ENCODE measurements at regions not wholly inside any gene's neighbourhood (a gene's known extent, or its start where the extent isn't known, plus 50 kb on each side); places are given as distances from the start of the nearest gene placed in this dataset.

DNA sequence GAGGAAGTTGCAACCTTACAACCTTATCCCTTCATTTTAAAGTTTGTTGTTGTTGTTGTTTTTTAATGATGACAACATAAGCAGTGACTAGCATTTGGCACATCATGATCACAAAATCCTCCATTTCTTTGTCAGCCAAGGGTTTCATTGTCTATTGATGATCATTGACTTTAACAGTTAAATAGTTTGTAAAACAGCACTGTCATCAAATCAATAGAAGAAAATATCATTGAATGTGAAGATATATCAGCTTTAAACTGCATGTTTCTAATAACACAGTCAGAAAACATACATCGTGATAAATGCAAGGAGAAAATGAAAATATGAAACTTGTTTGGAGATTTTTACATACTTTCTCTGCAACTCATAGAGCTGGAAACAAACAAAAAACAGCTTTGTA is 922.3 kb upstream of the LRFN5 start:
- POLR2A ChIA-PET, result no interaction called here

More for the DNA sequence above, 922.3 kb upstream of the LRFN5 start:
- ATAC-seq (no peak), DNase-seq (ENCODE audit: low read depth, low spot score) (no peak)
- no peak overlapping the region for H2AFZ ChIP-seq (ENCODE audit: low read depth, low read length, poor library complexity, severe bottlenecking)
- no TSS peak for BruUV-seq (replicated peaks)
- TF ChIP-seq CEBPB (IDR thresholded peaks at IDR 0.05; ENCODE audit: low read depth), result no peak
- no peak for TF ChIP-seq SRF (IDR thresholded peaks at IDR 0.05; ENCODE audit: low read depth)
- no peak for TF ChIP-seq POLR2A (IDR thresholded peaks at IDR 0.05; ENCODE audit: borderline replicate concordance, extremely low read depth, insufficient read depth, insufficient read length)
- TF ChIP-seq SIN3A (IDR thresholded peaks at IDR 0.05; ENCODE audit: low read depth), result no peak
- TF ChIP-seq, protein P1, sequence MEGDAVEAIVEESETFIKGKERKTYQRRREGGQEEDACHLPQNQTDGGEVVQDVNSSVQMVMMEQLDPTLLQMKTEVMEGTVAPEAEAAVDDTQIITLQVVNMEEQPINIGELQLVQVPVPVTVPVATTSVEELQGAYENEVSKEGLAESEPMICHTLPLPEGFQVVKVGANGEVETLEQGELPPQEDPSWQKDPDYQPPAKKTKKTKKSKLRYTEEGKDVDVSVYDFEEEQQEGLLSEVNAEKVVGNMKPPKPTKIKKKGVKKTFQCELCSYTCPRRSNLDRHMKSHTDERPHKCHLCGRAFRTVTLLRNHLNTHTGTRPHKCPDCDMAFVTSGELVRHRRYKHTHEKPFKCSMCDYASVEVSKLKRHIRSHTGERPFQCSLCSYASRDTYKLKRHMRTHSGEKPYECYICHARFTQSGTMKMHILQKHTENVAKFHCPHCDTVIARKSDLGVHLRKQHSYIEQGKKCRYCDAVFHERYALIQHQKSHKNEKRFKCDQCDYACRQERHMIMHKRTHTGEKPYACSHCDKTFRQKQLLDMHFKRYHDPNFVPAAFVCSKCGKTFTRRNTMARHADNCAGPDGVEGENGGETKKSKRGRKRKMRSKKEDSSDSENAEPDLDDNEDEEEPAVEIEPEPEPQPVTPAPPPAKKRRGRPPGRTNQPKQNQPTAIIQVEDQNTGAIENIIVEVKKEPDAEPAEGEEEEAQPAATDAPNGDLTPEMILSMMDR (IDR thresholded peaks at IDR 0.05 in 2 of 3, conservative IDR thresholded peaks at IDR 0.05 in 1 of 3; ENCODE audit: borderline replicate concordance in 1 of 3, insufficient read depth in 1 of 3, low read depth in 2 of 3, low read length in 2 of 3), result no peak
- no peak for TF ChIP-seq ZNF274 (IDR thresholded peaks at IDR 0.05; ENCODE audit: low read depth, low read length)
- no peak for TF ChIP-seq RAD21 (IDR thresholded peaks at IDR 0.05; ENCODE audit: low read depth)
- TF ChIP-seq EZH2 (IDR thresholded peaks at IDR 0.05), result no peak
- no peak for TF ChIP-seq EZH2phosphoT487 (IDR thresholded peaks at IDR 0.05; ENCODE audit: borderline replicate concordance)
- no peaks in the 10 kb centered on the region for H3K4me1 ChIP-seq (ENCODE audit: control insufficient read depth in 1 of 2, insufficient read depth in 2 of 2, low read length in 2 of 2)
- H3K9me3 ChIP-seq (ENCODE audit: control insufficient read depth in 1 of 2, insufficient read depth in 1 of 2, low read depth in 1 of 2, low read length in 2 of 2), result 0 out of 4 replicates have a peak, but pooled peaks cover 0 to 8% of the 10 kb centered on the region in 2 experiments
- no peak overlapping the region for H3K4me3 ChIP-seq (replicated peaks in 1 of 2; ENCODE audit: low read depth in 1 of 2, low read length in 2 of 2)
- H3K27ac ChIP-seq (ENCODE audit: low read depth, low read length), result no peak overlapping the region
- intact Hi-C loops (cut with micrococcal nuclease), result no loop called here
- no peak overlapping the region for H3K9ac ChIP-seq (ENCODE audit: low read length)
- H3K27me3 ChIP-seq (ENCODE audit: insufficient read depth, low read length), result no peaks in the 10 kb centered on the region
- no peak overlapping the region for H3K4me2 ChIP-seq (ENCODE audit: low read length)
- CTCF ChIA-PET, result no interaction called here
- no peaks in the 10 kb centered on the region for H3K36me3 ChIP-seq (ENCODE audit: control insufficient read depth in 1 of 2, insufficient read depth in 2 of 2, low read length in 2 of 2)
- no peaks in the 10 kb centered on the region for H3K79me2 ChIP-seq (ENCODE audit: insufficient read depth, low read length)
- no peaks in the 10 kb centered on the region for H3K9me2 ChIP-seq (ENCODE audit: insufficient read depth)
- RAD21 ChIA-PET (ENCODE audit: low non-redundant PET in 1 of 2, low total read pairs in 2 of 2, uncharacterized antibody in 2 of 2, unreplicated experiment in 2 of 2), result no interaction called here
- no peaks in the 10 kb centered on the region for H4K20me1 ChIP-seq (ENCODE audit: insufficient read depth)
